Pancreas (tissue), 10 donors: ENCODE measurements at regions not wholly inside any gene's neighbourhood (a gene's known extent, or its start where the extent isn't known, plus 50 kb on each side); places are given as distances from the start of the nearest gene placed in this dataset.

Source experiments
- ATAC-seq, 4 donors: fragments of 200-7000 bp; cut with Tn5 transposase; one replicate each; pipeline versions ENCODE4 v1.8.0 to v1.9.1; 2020; ENCODE audit warnings: mild to moderate bottlenecking in 4 of 4, moderate library complexity in 4 of 4
- DNase-seq, 6 donors: peaks; one replicate each; pipeline ENCODE4 v3.0.0-alpha.2; 2020
- FAIRE-seq: peaks from 2 replicates; lab custom pipeline; 2012; peaks lifted over from hg19 to GRCh38; lab: Jason Lieb, UNC
- H3K27ac ChIP-seq, 4 donors: fragments of 200-600 bp; sonication (generic); 1 replicate in 3 of 4; 2 replicates in 1 of 4; pipeline versions ENCODE4 v1.5.0 to v1.8.0; 2020
- H3K27me3 ChIP-seq, 4 donors: fragments of 200-600 bp; one replicate each; pipeline ENCODE4 v1.8.0; 2021
- H3K36me3 ChIP-seq, 3 donors: fragments of 200-600 bp; sonication (generic) in 1 of 3; one replicate each; pipeline versions ENCODE4 v1.5.0 to v1.8.0; 2020 to 2021
- H3K4me1 ChIP-seq, 3 donors: fragments of 200-600 bp; one replicate each; pipeline ENCODE4 v1.8.0; 2021
- H3K4me3 ChIP-seq, 4 donors: fragments of 200-600 bp; sonication (generic) in 2 of 4; one replicate each; pipeline versions ENCODE4 v1.5.0 to v1.8.0; 2020 to 2021
- H3K9me3 ChIP-seq, 4 donors: fragments of 200-600 bp; one replicate each; pipeline ENCODE4 v1.8.0; 2021
- WGBS, 2 donors: extraction: QIAGEN DNeasy Blood & Tissue Kit; methylation state at CpG; one replicate each; pipeline ENCODE4 v1.1.7; 2013; 5-methylcytosine and 5-hydroxymethylcytosine counted together
- intact Hi-C, 3 donors: fragments of 100-400 bp; cut with DNase I; formaldehyde crosslinking; loops; one replicate each; pipeline versions ENCODE4 v1.11.1 to v1.14.2; 2022
- TF ChIP-seq, protein P1 (sequence below), 4 donors: fragments of 200-600 bp; sonication (generic) in 3 of 4; IDR thresholded peaks; one replicate each; pipeline versions ENCODE4 v1.5.0 to v1.8.0; 2021; ENCODE audit warnings: antibody characterized with exemption in 4 of 4
- donor health status: healthy with polysubstance abuse.
- donor health status: DM: no; HTN: no; CAD: no; lungs with moderate emphysema.
- donor health status: DM: no; HTN: no; CAD: no.
- donor health status: control.
- donor health status: control.
- donor health status: Bipolar disorder and iron deficiency.
- donor health status: DM: yes; HTN: yes; CAD: no.
- donor health status: DM: no; HTN: no; CAD: no.
- donor health status: DM: no; HTN: no; CAD: no.
- donor health status: DM: yes; HTN: yes; CAD: no.

DNA sequence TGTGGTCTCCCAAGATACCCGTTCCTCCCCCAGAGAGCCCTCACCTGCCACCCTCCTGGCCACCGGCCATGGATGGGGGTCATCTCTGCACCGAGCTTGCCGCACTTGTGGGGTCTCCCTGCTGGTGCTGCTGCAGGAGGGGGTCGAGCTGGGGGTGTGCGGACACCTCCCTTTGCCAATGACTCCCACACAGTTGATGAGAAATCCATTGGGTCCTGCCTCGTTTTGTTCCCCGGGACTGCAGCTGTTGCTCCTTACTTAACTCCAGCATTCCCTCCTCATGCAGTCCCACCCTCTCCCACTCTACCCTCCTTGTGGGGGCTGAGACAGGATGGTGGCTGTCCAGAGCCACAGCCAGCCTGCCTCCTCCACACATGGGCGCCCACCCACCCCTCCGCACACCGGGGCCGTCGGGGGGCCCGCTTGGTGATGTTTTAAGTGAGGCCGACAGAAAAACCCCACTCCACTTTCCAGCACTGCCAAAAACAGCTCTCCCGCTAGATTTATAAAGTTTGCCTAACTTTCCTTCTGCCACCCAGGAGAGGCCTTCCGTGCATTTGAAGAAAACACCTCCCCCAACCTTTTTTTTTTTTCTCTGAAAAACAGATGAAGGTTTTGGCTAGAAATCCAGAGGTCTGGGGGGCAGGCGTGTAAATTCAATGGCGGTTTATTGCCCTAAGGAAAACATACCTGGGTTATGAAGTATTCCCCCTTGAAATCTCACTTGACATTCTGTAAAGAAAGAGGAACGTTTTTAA is 53.5 kb upstream of the APCDD1L start:
- 55 to 59% methylated on average over 20 of the region's 20 CpGs for WGBS, 2 donors
- DNase-seq (no peak), FAIRE-seq (no peak), ATAC-seq (no peak)
- no peak overlapping the region for H3K4me3 ChIP-seq
- no peaks in the 10 kb centered on the region for H3K9me3 ChIP-seq
- TF ChIP-seq, protein P1, sequence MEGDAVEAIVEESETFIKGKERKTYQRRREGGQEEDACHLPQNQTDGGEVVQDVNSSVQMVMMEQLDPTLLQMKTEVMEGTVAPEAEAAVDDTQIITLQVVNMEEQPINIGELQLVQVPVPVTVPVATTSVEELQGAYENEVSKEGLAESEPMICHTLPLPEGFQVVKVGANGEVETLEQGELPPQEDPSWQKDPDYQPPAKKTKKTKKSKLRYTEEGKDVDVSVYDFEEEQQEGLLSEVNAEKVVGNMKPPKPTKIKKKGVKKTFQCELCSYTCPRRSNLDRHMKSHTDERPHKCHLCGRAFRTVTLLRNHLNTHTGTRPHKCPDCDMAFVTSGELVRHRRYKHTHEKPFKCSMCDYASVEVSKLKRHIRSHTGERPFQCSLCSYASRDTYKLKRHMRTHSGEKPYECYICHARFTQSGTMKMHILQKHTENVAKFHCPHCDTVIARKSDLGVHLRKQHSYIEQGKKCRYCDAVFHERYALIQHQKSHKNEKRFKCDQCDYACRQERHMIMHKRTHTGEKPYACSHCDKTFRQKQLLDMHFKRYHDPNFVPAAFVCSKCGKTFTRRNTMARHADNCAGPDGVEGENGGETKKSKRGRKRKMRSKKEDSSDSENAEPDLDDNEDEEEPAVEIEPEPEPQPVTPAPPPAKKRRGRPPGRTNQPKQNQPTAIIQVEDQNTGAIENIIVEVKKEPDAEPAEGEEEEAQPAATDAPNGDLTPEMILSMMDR (IDR thresholded peaks at IDR 0.05): no peak
- H3K4me1 ChIP-seq: no peaks in the 10 kb centered on the region
- intact Hi-C loops: no loop called here
- no peaks in the 10 kb centered on the region for H3K36me3 ChIP-seq
- no peak overlapping the region for H3K27ac ChIP-seq
- no peaks in the 10 kb centered on the region for H3K27me3 ChIP-seq

DNA sequence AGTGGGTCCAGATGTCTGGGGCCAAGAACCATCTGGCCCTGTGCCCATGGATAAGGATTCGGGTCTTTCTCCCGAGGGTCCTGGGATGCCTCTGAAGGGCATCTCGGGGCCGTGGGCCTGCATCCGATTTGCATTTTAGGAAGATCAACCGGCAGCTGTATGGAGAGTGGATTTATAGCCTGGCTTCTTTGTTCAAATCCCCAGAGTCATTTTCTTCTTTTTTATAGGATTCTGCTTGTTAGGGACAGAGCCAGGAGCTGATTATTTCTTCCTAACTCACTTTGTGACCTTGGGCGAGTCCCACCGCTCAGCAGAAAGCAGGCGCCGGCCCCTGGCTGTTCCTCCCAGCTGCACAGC is 52.9 kb upstream of the APCDD1L start:
- DNase-seq (no peak), FAIRE-seq (no peak), ATAC-seq (no peak)
- 61 to 65% methylated on average over 10 of the region's 10 CpGs for WGBS, 2 donors
- intact Hi-C loops: no loop called here
- Histone ChIP-seq H3K4me1 (no peaks in the 10 kb centered on the region), H3K4me3 (no peak overlapping the region), H3K27ac (no peak overlapping the region), H3K9me3 (no peaks in the 10 kb centered on the region), H3K27me3 (no peaks in the 10 kb centered on the region), H3K36me3 (no peaks in the 10 kb centered on the region)
- TF ChIP-seq, protein P1 (IDR thresholded peaks at IDR 0.05): no peak

DNA sequence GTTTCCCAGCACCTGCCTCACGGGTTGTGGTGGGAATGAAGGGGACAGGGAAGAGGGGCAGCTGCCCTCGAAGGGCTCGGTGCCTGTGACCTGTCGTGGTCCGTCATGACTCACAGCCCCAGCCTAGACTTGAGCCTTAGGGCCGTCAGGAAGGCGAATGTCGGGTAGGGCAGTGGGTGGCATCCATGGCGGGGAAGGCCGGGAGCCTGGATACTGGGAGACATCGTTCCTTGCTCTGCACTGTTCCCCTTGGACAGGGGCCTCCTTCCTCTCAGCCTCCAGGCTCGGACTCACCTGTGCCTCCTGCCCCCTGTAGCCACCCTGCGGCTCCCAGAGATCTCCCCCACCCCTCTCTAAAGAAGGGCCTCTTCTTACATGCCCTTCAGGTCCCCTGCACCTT is 52.2 kb upstream of the APCDD1L start:
- Histone ChIP-seq H3K27ac (no peak overlapping the region), H3K4me1 (no peaks in the 10 kb centered on the region), H3K36me3 (no peaks in the 10 kb centered on the region), H3K9me3 (no peaks in the 10 kb centered on the region), H3K4me3 (no peak overlapping the region), H3K27me3 (no peaks in the 10 kb centered on the region)
- intact Hi-C loops: no loop called here
- no peak for DNase-seq
- no peak for ATAC-seq
- FAIRE-seq: no peak
- TF ChIP-seq, protein P1 (IDR thresholded peaks at IDR 0.05): no peak
- WGBS, 2 donors: 64 to 80% methylated on average over 11 to 13 of the region's 13 CpGs

DNA sequence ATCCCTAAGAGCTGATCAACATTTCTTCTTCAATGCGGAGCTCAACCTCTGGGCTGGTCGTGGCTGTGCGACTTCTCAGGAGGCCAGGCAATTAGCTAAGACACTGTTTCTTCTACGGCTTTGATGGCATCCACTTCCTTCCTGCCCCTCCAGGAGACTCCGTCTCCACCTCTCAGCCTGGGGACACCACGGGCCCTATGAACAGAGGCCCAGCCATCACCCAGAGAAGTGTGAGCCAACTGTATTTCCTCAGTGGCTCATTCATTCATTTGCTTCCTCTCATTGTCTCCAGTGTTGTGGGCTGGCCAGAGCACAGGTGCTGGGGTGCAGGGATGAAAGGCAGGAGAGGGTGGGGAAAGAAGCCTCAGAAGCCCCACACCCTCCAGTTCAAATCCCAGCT is 51.8 kb upstream of the APCDD1L start:
- intact Hi-C loops: no loop called here
- no peaks in the 10 kb centered on the region for H3K9me3 ChIP-seq
- no peak for FAIRE-seq
- H3K4me3 ChIP-seq: no peak overlapping the region
- no peaks in the 10 kb centered on the region for H3K4me1 ChIP-seq
- H3K36me3 ChIP-seq: no peaks in the 10 kb centered on the region
- TF ChIP-seq, protein P1 (IDR thresholded peaks at IDR 0.05): no peak
- DNase-seq: no peak
- WGBS, 2 donors: 62 to 74% methylated on average over 6 of the region's 6 CpGs
- ATAC-seq: no peak
- no peak overlapping the region for H3K27ac ChIP-seq
- H3K27me3 ChIP-seq: no peaks in the 10 kb centered on the region

DNA sequence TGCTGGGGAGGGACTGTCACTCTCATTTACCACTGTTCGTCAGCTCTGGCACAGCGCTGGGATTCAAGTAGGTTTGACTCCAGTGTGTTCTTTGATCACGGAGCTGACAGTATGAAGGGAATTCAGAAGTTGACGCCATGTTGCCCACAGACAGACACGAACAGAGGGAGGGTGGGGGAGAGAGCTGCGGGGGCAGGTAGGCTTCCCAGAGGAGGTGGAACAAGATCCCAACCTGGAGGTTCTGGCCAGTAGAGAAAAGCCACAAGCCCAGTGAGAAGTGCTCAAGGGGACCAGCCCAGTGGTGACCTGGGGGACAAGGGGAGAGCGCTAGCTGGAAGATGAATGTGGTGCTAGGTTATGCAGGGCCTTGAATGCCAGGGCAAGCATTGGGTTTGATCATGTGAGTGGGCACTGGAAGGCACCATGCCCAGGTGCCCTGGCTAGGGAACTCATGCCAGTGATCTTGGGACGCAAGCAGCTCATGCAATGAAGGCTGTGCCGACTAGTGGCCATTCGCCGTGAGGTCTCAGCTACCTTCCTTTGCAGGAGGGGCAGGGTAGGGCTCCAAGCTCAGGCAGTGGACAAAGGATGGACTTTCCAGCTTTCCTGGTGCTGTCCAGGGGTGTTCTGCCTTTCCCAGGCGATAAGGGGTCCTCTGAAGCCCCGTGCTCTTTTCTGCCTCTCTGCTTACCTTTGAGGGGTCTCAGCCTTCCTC is 50.4 kb upstream of the APCDD1L start:
- DNase-seq: no peak
- no peaks in the 10 kb centered on the region for H3K36me3 ChIP-seq
- TF ChIP-seq, protein P1 (IDR thresholded peaks at IDR 0.05): no peak
- 75 to 86% methylated on average over 13 of the region's 13 CpGs for WGBS, 2 donors
- H3K27ac ChIP-seq: no peak overlapping the region
- H3K4me3 ChIP-seq: no peak overlapping the region
- H3K4me1 ChIP-seq: no peaks in the 10 kb centered on the region
- no peak for ATAC-seq
- no peaks in the 10 kb centered on the region for H3K27me3 ChIP-seq
- no peaks in the 10 kb centered on the region for H3K9me3 ChIP-seq
- FAIRE-seq: no peak
- intact Hi-C loops: no loop called here
